ENCODE measurements at regions not wholly inside any gene's neighbourhood (a gene's known extent, or its start where the extent isn't known, plus 50 kb on each side); places are given as distances from the start of the nearest gene placed in this dataset.

DNA sequence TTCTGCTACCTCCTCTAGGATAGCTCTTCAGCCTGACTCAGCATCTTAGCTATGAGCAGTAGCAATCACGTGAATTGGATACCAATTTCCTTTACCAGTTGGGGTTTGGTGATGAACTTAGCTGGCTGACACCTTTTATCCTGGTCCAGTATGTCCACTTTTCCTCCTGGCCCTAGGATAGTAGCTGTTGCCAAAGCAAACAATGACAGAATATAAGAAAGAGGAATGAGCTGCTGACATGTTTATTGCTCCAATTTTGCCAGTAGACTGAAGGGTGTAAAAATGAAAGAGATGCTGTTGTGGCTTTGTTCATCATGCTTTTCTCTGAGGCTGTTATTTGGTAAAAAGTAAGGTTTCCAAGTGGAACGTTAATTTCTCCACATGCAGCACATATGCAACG is 168.3 kb upstream of the JAG1 start:
- no peak for DNase-seq (ENCODE audit: low spot score)
- H3K9me3 Mint-ChIP-seq, result no peaks in the 10 kb centered on the region
- H3K4me1 Mint-ChIP-seq (ENCODE audit: low read depth), result no peaks in the 10 kb centered on the region
- no peaks in the 10 kb centered on the region for H3K36me3 Mint-ChIP-seq (ENCODE audit: low read depth)
- no peak overlapping the region for H3K4me3 Mint-ChIP-seq
- H3K27ac Mint-ChIP-seq, result no peak overlapping the region
- intact Hi-C loops (cut with micrococcal nuclease), result no loop called here
- H3K27me3 Mint-ChIP-seq (ENCODE audit: insufficient read depth), result no peaks in the 10 kb centered on the region

DNA sequence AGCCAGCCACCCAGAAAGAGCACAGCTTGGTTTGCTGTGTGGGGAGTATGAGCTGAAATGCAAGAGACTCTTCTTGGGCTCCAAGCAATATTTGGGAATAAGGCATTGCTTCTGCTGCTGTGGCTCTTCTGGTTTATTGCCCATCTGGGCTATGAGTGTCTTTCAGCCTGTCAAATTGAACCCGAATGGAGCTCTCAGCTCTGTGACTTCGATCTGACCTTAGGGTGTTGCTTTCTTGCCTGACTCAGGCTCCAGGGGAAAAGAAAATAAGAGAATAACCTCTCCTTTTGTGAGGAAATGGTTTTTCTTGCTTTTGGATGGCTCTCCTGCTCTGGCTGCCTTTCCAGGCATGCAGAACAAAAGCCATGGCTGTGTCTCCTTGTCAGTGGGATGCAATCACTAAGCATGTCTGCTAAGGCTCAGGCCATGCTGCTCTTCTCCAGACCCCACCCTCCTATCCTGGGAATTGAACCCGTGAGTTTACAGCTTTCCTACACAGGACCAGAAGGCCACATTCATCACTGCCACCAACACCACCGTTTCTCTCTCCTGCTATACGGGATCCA is 169.4 kb upstream of the JAG1 start:
- intact Hi-C loops (cut with micrococcal nuclease), result no loop called here
- Mint-ChIP-seq H3K36me3 (ENCODE audit: low read depth) (no peaks in the 10 kb centered on the region), H3K27ac (no peak overlapping the region), H3K9me3 (no peaks in the 10 kb centered on the region), H3K4me3 (no peak overlapping the region), H3K4me1 (ENCODE audit: low read depth) (no peaks in the 10 kb centered on the region), H3K27me3 (ENCODE audit: insufficient read depth) (no peaks in the 10 kb centered on the region)
- no peak for DNase-seq (ENCODE audit: low spot score)

DNA sequence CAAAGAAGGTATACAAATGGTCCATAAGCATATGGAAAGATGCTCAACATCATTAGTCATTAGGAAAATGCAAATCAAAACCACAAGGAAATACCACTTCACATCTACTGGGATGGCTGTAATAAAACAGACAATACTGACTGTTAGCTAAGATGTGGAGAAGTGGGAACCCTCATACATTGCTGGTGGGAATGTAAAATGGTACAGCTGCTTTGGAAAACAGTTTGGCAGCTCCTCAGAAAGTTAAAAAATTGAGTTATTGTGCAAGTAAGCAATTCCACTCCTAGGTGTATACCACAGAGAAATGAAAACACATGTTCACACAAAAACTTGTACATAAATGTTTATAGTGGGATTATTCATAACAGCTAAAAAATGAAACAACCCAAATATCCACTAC is 173.0 kb upstream of the JAG1 start:
- H3K9me3 Mint-ChIP-seq, result no peaks in the 10 kb centered on the region
- no peak overlapping the region for H3K27ac Mint-ChIP-seq
- intact Hi-C loops (cut with micrococcal nuclease), result no loop called here
- DNase-seq (ENCODE audit: low spot score), result no peak
- no peaks in the 10 kb centered on the region for H3K36me3 Mint-ChIP-seq (ENCODE audit: low read depth)
- H3K4me3 Mint-ChIP-seq, result no peak overlapping the region
- no peaks in the 10 kb centered on the region for H3K4me1 Mint-ChIP-seq (ENCODE audit: low read depth)
- H3K27me3 Mint-ChIP-seq (ENCODE audit: insufficient read depth), result no peaks in the 10 kb centered on the region

DNA sequence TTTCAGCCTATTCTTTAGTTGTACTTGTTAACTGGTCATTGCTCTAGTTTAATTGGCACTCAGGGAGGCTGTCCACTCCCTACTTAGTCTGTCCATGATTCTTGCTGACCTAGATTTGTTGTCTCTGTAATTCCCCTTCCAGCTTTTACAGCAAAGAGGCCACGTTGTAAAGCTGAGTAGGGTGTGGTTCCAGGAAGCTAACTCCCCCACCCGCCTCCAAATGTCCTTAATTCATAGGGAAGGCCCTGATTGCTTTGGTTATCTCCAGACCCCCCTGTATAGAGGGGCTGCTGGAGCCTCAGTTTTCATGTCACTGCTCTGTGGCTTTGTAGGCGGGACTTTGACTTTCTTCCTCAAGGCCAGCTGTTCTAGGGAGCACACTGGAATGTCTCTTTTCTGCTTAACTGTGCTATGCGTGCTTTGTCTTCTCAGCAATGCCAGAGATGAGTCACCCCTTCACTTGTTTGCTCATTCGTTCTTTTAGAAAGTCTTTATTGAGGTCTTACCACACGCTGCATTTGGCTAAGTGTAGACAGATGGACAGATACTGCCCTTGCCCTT is 175.1 kb upstream of the JAG1 start:
- Mint-ChIP-seq H3K4me3 (no peak overlapping the region), H3K27ac (no peak overlapping the region), H3K4me1 (ENCODE audit: low read depth) (no peaks in the 10 kb centered on the region), H3K9me3 (no peaks in the 10 kb centered on the region), H3K27me3 (ENCODE audit: insufficient read depth) (no peaks in the 10 kb centered on the region), H3K36me3 (ENCODE audit: low read depth) (no peaks in the 10 kb centered on the region)
- intact Hi-C loops (cut with micrococcal nuclease), result no loop called here
- DNase-seq (ENCODE audit: low spot score), result no peak

- no peaks in the 10 kb centered on the region for H3K4me1 Mint-ChIP-seq (ENCODE audit: low read depth)
- H3K9me3 Mint-ChIP-seq, result no peaks in the 10 kb centered on the region
- H3K36me3 Mint-ChIP-seq (ENCODE audit: low read depth), result no peaks in the 10 kb centered on the region
- H3K27ac Mint-ChIP-seq, result no peak overlapping the region
- intact Hi-C loops (cut with micrococcal nuclease), result no loop called here
- H3K27me3 Mint-ChIP-seq (ENCODE audit: insufficient read depth), result no peaks in the 10 kb centered on the region
- no peak for DNase-seq (ENCODE audit: low spot score)
- H3K4me3 Mint-ChIP-seq, result no peak overlapping the region
Measured at GRCh38 chr20:10853176-10853575, 179.4 kb upstream of the JAG1 start.

DNA sequence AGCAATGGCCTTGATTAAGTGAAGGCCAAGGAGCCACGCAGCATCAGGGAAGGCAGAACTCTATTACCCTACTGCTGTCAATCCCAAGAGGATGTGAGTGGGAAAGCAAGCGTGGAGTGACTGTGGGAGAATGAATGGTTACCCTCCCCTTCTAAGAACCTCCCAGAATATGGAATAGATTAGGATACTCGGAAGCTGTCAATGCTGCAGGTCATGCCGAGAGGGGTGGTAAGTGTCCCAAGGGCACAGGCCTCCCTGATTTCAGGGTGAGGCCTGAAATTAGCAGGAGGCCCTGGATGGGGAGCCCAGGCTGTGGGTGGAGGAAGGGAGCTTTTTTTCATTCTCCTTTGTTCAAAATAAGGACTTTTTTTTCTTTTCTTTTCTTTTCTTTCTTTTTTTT is 179.9 kb upstream of the JAG1 start:
- DNase-seq (ENCODE audit: low spot score), result no peak
- no peak overlapping the region for H3K27ac Mint-ChIP-seq
- no peaks in the 10 kb centered on the region for H3K27me3 Mint-ChIP-seq (ENCODE audit: insufficient read depth)
- no peaks in the 10 kb centered on the region for H3K4me1 Mint-ChIP-seq (ENCODE audit: low read depth)
- no peaks in the 10 kb centered on the region for H3K36me3 Mint-ChIP-seq (ENCODE audit: low read depth)
- H3K4me3 Mint-ChIP-seq, result no peak overlapping the region
- intact Hi-C loops (cut with micrococcal nuclease), result no loop called here
- H3K9me3 Mint-ChIP-seq, result no peaks in the 10 kb centered on the region

DNA sequence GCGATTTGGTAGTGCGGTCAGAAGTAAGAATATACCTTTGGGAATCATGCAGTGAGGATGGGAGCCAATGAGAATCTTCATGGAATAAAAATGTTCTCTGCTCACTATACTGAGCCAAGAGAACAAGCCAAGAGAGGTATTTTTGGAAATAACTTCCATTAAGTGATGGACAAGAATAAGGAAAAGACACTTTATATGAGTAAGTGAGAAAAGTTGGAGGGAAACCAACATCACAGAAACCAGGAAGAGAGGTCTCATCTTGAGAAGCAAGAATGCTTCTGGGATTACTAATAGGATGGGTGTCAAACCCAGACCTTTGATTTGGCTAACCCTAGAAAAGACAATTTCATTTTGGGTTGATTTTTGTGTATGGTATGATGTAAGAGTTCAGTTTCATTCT is 181.2 kb upstream of the JAG1 start:
- intact Hi-C loops (cut with micrococcal nuclease), result no loop called here
- Mint-ChIP-seq H3K27ac (no peak overlapping the region), H3K36me3 (ENCODE audit: low read depth) (no peaks in the 10 kb centered on the region), H3K4me1 (ENCODE audit: low read depth) (no peaks in the 10 kb centered on the region), H3K27me3 (ENCODE audit: insufficient read depth) (no peaks in the 10 kb centered on the region), H3K4me3 (no peak overlapping the region), H3K9me3 (no peaks in the 10 kb centered on the region)
- no peak for DNase-seq (ENCODE audit: low spot score)

GRCh38 chr20:10855778-10856177 is 182.0 kb upstream of the JAG1 start:
- Mint-ChIP-seq H3K27me3 (ENCODE audit: insufficient read depth) (no peaks in the 10 kb centered on the region), H3K27ac (no peak overlapping the region), H3K36me3 (ENCODE audit: low read depth) (no peaks in the 10 kb centered on the region), H3K4me3 (no peak overlapping the region), H3K9me3 (no peaks in the 10 kb centered on the region), H3K4me1 (ENCODE audit: low read depth) (no peaks in the 10 kb centered on the region)
- no peak for DNase-seq (ENCODE audit: low spot score)
- intact Hi-C loops (cut with micrococcal nuclease), result no loop called here

- intact Hi-C loops (cut with micrococcal nuclease), result no loop called here
- Mint-ChIP-seq H3K9me3 (no peaks in the 10 kb centered on the region), H3K27ac (no peak overlapping the region), H3K36me3 (ENCODE audit: low read depth) (no peaks in the 10 kb centered on the region), H3K4me1 (ENCODE audit: low read depth) (no peaks in the 10 kb centered on the region), H3K27me3 (ENCODE audit: insufficient read depth) (no peaks in the 10 kb centered on the region), H3K4me3 (no peak overlapping the region)
- DNase-seq (ENCODE audit: low spot score), result no peak
Measured at GRCh38 chr20:10856237-10857015, 182.6 kb upstream of the JAG1 start.

GRCh38 chr20:10857352-10858070 is 183.7 kb upstream of the JAG1 start:
- Mint-ChIP-seq H3K4me1 (ENCODE audit: low read depth) (no peaks in the 10 kb centered on the region), H3K9me3 (no peaks in the 10 kb centered on the region), H3K27ac (no peak overlapping the region), H3K36me3 (ENCODE audit: low read depth) (no peaks in the 10 kb centered on the region), H3K27me3 (ENCODE audit: insufficient read depth) (no peaks in the 10 kb centered on the region), H3K4me3 (no peak overlapping the region)
- intact Hi-C loops (cut with micrococcal nuclease), result no loop called here
- no peak for DNase-seq (ENCODE audit: low spot score)

DNA sequence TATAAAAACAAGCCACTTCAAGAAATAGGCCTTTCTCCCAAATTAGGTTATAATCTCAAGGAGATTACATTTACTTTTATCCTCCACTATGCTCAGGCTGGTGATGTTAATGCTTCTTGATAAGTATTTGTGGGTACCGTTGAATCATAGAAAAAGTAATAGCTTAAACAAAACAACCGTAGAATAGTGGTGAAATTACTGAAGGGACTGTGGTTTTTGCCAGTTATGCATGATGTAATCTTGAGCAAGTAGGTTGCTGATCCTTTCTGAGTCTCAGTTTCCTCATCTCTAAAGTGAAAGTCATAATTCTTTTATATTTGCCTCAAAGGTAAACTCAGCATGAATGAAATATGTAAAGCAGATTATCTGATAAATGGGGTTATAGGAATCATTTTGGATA is 187.3 kb upstream of the JAG1 start:
- Mint-ChIP-seq H3K27me3 (ENCODE audit: insufficient read depth) (no peaks in the 10 kb centered on the region), H3K4me3 (no peak overlapping the region)

GRCh38 chr20:10861619-10862018 is 187.8 kb upstream of the JAG1 start:
- H3K27ac Mint-ChIP-seq, result no peak overlapping the region
- intact Hi-C loops (cut with micrococcal nuclease), result no loop called here
- H3K4me1 Mint-ChIP-seq (ENCODE audit: low read depth), result no peaks in the 10 kb centered on the region
- no peaks in the 10 kb centered on the region for H3K27me3 Mint-ChIP-seq (ENCODE audit: insufficient read depth)
- DNase-seq (ENCODE audit: low spot score), result no peak
- H3K36me3 Mint-ChIP-seq (ENCODE audit: low read depth), result no peaks in the 10 kb centered on the region
- no peaks in the 10 kb centered on the region for H3K9me3 Mint-ChIP-seq
- no peak overlapping the region for H3K4me3 Mint-ChIP-seq

More for the DNA sequence above, 187.3 kb upstream of the JAG1 start:
- Mint-ChIP-seq H3K9me3 (no peaks in the 10 kb centered on the region), H3K27ac (no peak overlapping the region), H3K4me1 (ENCODE audit: low read depth) (no peaks in the 10 kb centered on the region), H3K36me3 (ENCODE audit: low read depth) (no peaks in the 10 kb centered on the region)
- intact Hi-C loops (cut with micrococcal nuclease), result no loop called here
- no peak for DNase-seq (ENCODE audit: low spot score)

DNA sequence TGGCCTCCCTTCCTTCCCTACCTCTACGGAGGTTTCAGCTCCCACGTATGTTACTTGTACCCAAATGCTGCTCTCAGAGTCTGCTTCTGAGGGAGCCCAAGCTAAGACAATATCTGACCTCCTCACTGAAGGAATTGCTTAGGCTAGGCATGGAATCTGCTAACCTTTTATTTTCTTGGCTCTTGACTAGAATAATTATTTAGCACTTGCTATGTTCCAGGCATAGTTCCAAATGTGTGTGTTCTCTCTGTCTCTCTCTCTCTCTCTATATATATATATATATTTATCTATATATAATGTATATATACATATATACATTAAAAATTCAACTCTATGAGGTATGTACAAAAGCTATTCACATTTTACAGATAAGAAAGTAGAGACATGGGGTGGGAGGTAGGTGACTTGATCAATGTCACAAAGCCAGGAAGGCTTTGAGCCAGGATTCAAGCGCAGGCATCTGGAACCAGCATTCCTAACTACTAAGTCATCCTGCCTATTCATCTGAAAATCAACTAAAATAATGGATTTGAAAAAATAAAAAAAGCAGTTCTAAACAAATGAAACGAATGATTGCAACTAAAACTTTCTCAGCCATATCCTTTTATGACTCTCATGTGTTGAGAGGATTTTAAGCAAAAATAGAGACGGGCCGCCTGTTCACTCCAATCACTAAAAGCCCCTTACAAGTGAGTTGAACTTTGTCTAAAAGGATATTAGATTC is 189.7 kb upstream of the JAG1 start:
- H3K36me3 Mint-ChIP-seq (ENCODE audit: low read depth), result no peaks in the 10 kb centered on the region
- H3K9me3 Mint-ChIP-seq, result no peaks in the 10 kb centered on the region
- intact Hi-C loops (cut with micrococcal nuclease), result no loop called here
- no peak overlapping the region for H3K4me3 Mint-ChIP-seq
- H3K27ac Mint-ChIP-seq, result no peak overlapping the region
- no peaks in the 10 kb centered on the region for H3K4me1 Mint-ChIP-seq (ENCODE audit: low read depth)
- DNase-seq (ENCODE audit: low spot score), result no peak
- H3K27me3 Mint-ChIP-seq (ENCODE audit: insufficient read depth), result no peaks in the 10 kb centered on the region

All from activated T-helper 1 cell treated with anti-CD3 and anti-CD28 coated beads, Interleukin-12 subunit alpha, Interleukin-12 subunit beta, Interleukin-2, Interleukin-4 antibody, amounts not matched to agents 30 ng/mL and 10 ng/mL and 1 ng/mL, durations not matched to agents 14 hours and 24 hours and 36 hours (primary cell).